Mesenchymal stem cell (in vitro differentiated cells and primary cell): ENCODE measurements at regions not wholly inside any gene's neighbourhood (a gene's known extent, or its start where the extent isn't known, plus 50 kb on each side); places are given as distances from the start of the nearest gene placed in this dataset.

Source experiments
- DNase-seq: peaks from one replicate; pipeline ENCODE4 v3.0.0-alpha.2; 2013
- H2AFZ ChIP-seq: one replicate; pipeline ENCODE4 v1.6.1; 2013; ENCODE audit warnings: low read depth, mild to moderate bottlenecking, control low read depth, inconsistent platforms, low read length, moderate library complexity
- H2AK5ac ChIP-seq: 2 replicates; pipeline ENCODE4 v1.6.1; 2013; ENCODE audit warnings: low read length, moderate library complexity, mild to moderate bottlenecking, inconsistent platforms; ENCODE audit not compliant: severe bottlenecking
- H2BK120ac ChIP-seq: one replicate; pipeline ENCODE4 v1.6.1; 2013; ENCODE audit warnings: low read depth, mild to moderate bottlenecking, inconsistent platforms, low read length, moderate library complexity
- H2BK12ac ChIP-seq, 2 experiments: one replicate each; pipeline ENCODE4 v1.6.1; 2013; ENCODE audit warnings: inconsistent platforms in 2 of 2, low read length in 2 of 2, mild to moderate bottlenecking in 2 of 2, moderate library complexity in 2 of 2, control low read depth in 1 of 2
- H2BK15ac ChIP-seq: one replicate; pipeline ENCODE4 v1.6.1; 2013; ENCODE audit warnings: mild to moderate bottlenecking, low read depth, inconsistent platforms; ENCODE audit not compliant: poor library complexity, severe bottlenecking
- H2BK5ac ChIP-seq: 2 replicates; pipeline ENCODE4 v1.6.1; 2013; ENCODE audit warnings: low read depth, mild to moderate bottlenecking, low read length, control low read depth, inconsistent platforms; ENCODE audit not compliant: poor library complexity, severe bottlenecking
- H3K14ac ChIP-seq, 2 experiments: one replicate each; pipeline ENCODE4 v1.6.1; 2013; ENCODE audit warnings: inconsistent platforms in 2 of 2, low read length in 2 of 2, control low read depth in 1 of 2, mild to moderate bottlenecking in 1 of 2, moderate library complexity in 1 of 2
- H3K18ac ChIP-seq, 2 experiments: one replicate each; pipeline ENCODE4 v1.6.1; 2013; ENCODE audit warnings: inconsistent platforms in 2 of 2, low read length in 2 of 2, control low read depth in 1 of 2, low read depth in 1 of 2, mild to moderate bottlenecking in 1 of 2
- H3K23ac ChIP-seq, 2 experiments: one replicate each; pipeline ENCODE4 v1.6.1; 2013; ENCODE audit warnings: inconsistent platforms in 2 of 2, low read length in 2 of 2, mild to moderate bottlenecking in 2 of 2, moderate library complexity in 2 of 2, control low read depth in 1 of 2
- H3K27ac ChIP-seq: 2 replicates; pipeline ENCODE4 v1.5.1; 2013; ENCODE audit warnings: mild to moderate bottlenecking, moderate library complexity, low read length, control low read depth, inconsistent platforms; ENCODE audit not compliant: poor library complexity, severe bottlenecking
- H3K27me3 ChIP-seq, 2 experiments: 2 replicates each; pipeline versions ENCODE4 v1.6.1 to v1.7.0; 2013; ENCODE audit warnings: low read length in 2 of 2, mild to moderate bottlenecking in 2 of 2, moderate library complexity in 2 of 2, control low read depth in 1 of 2, inconsistent platforms in 1 of 2; ENCODE audit not compliant: control insufficient read depth in 1 of 2, insufficient read depth in 1 of 2
- H3K36me3 ChIP-seq, 2 experiments: 2 replicates each; pipeline versions ENCODE4 v1.6.1 to v1.7.0; 2013; ENCODE audit warnings: low read length in 2 of 2, control low read depth in 1 of 2, inconsistent platforms in 1 of 2, low read depth in 1 of 2, mild to moderate bottlenecking in 1 of 2; ENCODE audit not compliant: insufficient read depth in 2 of 2, control insufficient read depth in 1 of 2
- H3K4ac ChIP-seq, 2 experiments: one replicate each; pipeline ENCODE4 v1.6.1; 2013; ENCODE audit warnings: inconsistent platforms in 2 of 2, low read length in 2 of 2, mild to moderate bottlenecking in 2 of 2, moderate library complexity in 2 of 2, control low read depth in 1 of 2, low read depth in 1 of 2
- H3K4me1 ChIP-seq: 2 replicates; pipeline ENCODE4 v1.6.1; 2013; ENCODE audit warnings: low read depth, low read length, control low read depth; ENCODE audit not compliant: control insufficient read depth, insufficient read depth
- H3K4me2 ChIP-seq: 2 replicates; pipeline ENCODE4 v1.6.1; 2013; ENCODE audit warnings: low read length, mild to moderate bottlenecking, inconsistent platforms; ENCODE audit not compliant: poor library complexity, severe bottlenecking
- H3K4me3 ChIP-seq, 2 experiments: 2 replicates each; pipeline versions ENCODE4 v1.5.1 to v1.7.0; 2013; ENCODE audit warnings: low read length in 2 of 2, mild to moderate bottlenecking in 2 of 2, control low read depth in 1 of 2, low read depth in 1 of 2; ENCODE audit not compliant: insufficient read depth in 1 of 2
- H3K79me1 ChIP-seq: replicated peaks from 2 replicates; pipeline ENCODE4 v1.6.1; 2013; ENCODE audit warnings: mild to moderate bottlenecking, control low read depth, low read length, inconsistent platforms; ENCODE audit not compliant: poor library complexity, severe bottlenecking
- H3K9ac ChIP-seq: 2 replicates; pipeline ENCODE4 v1.7.0; 2013; ENCODE audit warnings: mild to moderate bottlenecking, low read length, moderate library complexity
- H3K9me3 ChIP-seq: 2 replicates; pipeline ENCODE4 v1.7.0; 2013; ENCODE audit warnings: mild to moderate bottlenecking, low read length; ENCODE audit not compliant: control insufficient read depth
- H4K8ac ChIP-seq: one replicate; pipeline ENCODE4 v1.6.1; 2013; ENCODE audit warnings: inconsistent platforms, mild to moderate bottlenecking, low read length, moderate library complexity
- H4K91ac ChIP-seq: one replicate; pipeline ENCODE4 v1.6.1; 2013; ENCODE audit warnings: mild to moderate bottlenecking, low read length, inconsistent platforms
- WGBS: methylation state at CpG from one replicate; pipeline ENCODE4 v1.1.7; 2013; ENCODE audit warnings: mixed read lengths; 5-methylcytosine and 5-hydroxymethylcytosine counted together

GRCh38 chr17:5901731-5902130 is 168.4 kb upstream of the WSCD1 start:
- Histone ChIP-seq H2BK120ac (no peak overlapping the region), H2BK5ac (no peak overlapping the region), H3K23ac (no peak overlapping the region), H2BK12ac (no peak overlapping the region), H3K79me1 (no peaks in the 10 kb centered on the region), H2BK15ac (no peak overlapping the region), H3K14ac (no peak overlapping the region), H3K18ac (no peak overlapping the region), H3K9ac (no peak overlapping the region), H3K4me3 (no peak overlapping the region), H3K4ac (no peak overlapping the region), H4K91ac (no peak overlapping the region), H3K36me3 (no peaks in the 10 kb centered on the region), H3K9me3 (peaks cover 19% of the 10 kb centered on the region), H3K27me3 (peaks cover 0 to 4% of the 10 kb centered on the region in 2 experiments), H3K4me1 (peaks cover 3% of the 10 kb centered on the region), H3K27ac (no peak overlapping the region), H2AFZ (no peak overlapping the region), H2AK5ac (no peak overlapping the region), H4K8ac (no peak overlapping the region), H3K4me2 (no peak overlapping the region)
- whole genome bisulfite sequencing: 88% methylated on average over 6 of the region's 6 CpGs
- DNase-seq: no peak

DNA sequence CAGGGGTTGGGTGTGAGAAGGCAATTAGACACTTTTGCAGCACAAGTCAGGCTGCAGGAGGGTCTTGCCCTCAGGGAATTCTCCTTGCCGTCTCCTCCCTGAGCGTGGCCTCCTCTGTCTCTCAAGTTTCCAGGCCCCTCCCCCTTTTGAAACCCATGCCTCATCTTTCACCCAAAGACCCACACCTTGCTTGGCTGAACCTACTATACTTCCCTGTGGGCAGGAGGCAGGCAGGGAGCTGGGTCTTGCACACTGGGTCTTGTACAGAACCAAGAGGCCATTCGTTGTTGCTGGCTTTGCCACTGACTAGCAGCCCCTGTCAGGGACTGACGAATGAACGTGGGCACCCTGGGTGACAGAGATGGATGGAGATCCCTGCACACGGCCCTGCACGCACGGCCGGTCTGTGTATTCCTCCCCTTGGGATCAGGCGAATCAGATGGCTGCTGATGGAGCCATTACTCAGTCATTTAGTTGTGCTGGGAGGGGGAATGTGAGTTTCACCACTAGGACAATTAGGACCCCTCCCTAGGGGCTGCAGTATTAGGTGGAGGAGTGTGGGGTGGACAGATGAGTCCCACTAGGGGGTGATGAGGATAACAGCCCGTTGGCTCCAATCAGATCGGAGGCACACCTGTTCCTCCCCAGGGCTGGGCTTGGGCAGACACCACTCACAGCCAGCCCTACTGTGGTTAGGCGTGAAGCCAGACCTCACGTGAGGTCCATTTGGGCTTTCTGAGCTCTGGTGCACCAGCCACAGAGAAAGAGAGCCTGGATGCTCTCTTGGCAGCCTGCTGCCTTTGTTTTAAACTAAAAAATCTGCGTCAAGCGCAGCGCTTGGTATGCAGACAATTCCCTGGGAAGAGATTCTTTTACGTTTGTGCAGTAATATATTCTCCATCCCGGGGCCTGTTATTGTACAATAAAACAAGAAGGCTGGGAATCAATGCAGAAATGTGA is 167.7 kb upstream of the WSCD1 start:
- no peak overlapping the region for H3K9ac ChIP-seq
- peaks cover 19% of the 10 kb centered on the region for H3K9me3 ChIP-seq
- H2BK120ac ChIP-seq: no peak overlapping the region
- no peak overlapping the region for H3K14ac ChIP-seq
- no peak overlapping the region for H2BK15ac ChIP-seq
- no peak overlapping the region for H3K18ac ChIP-seq
- no peak overlapping the region for H3K4me3 ChIP-seq
- H3K79me1 ChIP-seq: no peaks in the 10 kb centered on the region
- 85% methylated on average over 19 of the region's 19 CpGs for WGBS
- H2AK5ac ChIP-seq: no peak overlapping the region
- no peaks in the 10 kb centered on the region for H3K36me3 ChIP-seq
- no peak overlapping the region for H3K4ac ChIP-seq
- no peak overlapping the region for H2AFZ ChIP-seq
- DNase-seq: no peak
- H2BK5ac ChIP-seq: no peak overlapping the region
- no peak overlapping the region for H4K8ac ChIP-seq
- H3K23ac ChIP-seq: no peak overlapping the region
- H3K27me3 ChIP-seq: peaks cover 0 to 4% of the 10 kb centered on the region in 2 experiments
- no peak overlapping the region for H2BK12ac ChIP-seq
- peaks cover 2% of the 10 kb centered on the region for H3K4me1 ChIP-seq
- no peak overlapping the region for H3K4me2 ChIP-seq
- H3K27ac ChIP-seq: no peak overlapping the region
- H4K91ac ChIP-seq: no peak overlapping the region

DNA sequence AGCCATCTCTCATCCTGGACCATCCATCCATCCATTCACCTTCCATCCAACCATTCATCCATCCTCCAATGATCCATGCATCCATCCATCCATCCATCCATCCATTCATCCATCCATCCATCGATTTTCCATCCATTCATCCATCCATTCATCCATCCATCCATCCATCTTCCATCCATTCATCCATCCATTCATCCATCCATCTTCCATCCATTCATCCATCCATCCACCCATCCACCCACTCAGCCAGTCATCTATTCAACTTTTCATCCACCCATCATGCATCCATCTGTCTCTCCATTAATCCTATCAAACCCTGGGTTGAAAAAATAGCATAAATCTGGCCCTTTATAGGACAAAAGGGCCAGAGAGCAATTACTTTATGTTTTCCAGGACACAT is 158.3 kb upstream of the WSCD1 start:
- peaks cover 14% of the 10 kb centered on the region for H3K9me3 ChIP-seq
- no peak for DNase-seq
- no peak overlapping the region for H4K8ac ChIP-seq
- H2BK15ac ChIP-seq: no peak overlapping the region
- no peak overlapping the region for H2BK12ac ChIP-seq
- no peaks in the 10 kb centered on the region for H3K79me1 ChIP-seq
- H2BK5ac ChIP-seq: no peak overlapping the region
- no peak overlapping the region for H3K4me3 ChIP-seq
- H3K14ac ChIP-seq: no peak overlapping the region
- WGBS: 16% methylated on average over 1 of the region's 1 CpG
- H3K4me2 ChIP-seq: no peak overlapping the region
- H2BK120ac ChIP-seq: no peak overlapping the region
- H3K23ac ChIP-seq: no peak overlapping the region
- H3K9ac ChIP-seq: no peak overlapping the region
- no peak overlapping the region for H2AFZ ChIP-seq
- H3K4me1 ChIP-seq: no peaks in the 10 kb centered on the region
- H3K27ac ChIP-seq: no peak overlapping the region
- H3K27me3 ChIP-seq: no peaks in the 10 kb centered on the region
- H4K91ac ChIP-seq: no peak overlapping the region
- no peak overlapping the region for H3K18ac ChIP-seq
- H3K4ac ChIP-seq: no peak overlapping the region
- H2AK5ac ChIP-seq: no peak overlapping the region
- no peaks in the 10 kb centered on the region for H3K36me3 ChIP-seq

- Histone ChIP-seq H3K23ac (no peak overlapping the region), H3K4me3 (no peak overlapping the region)
- 71% methylated on average over 7 of the region's 7 CpGs for WGBS
Observed at GRCh38 chr17:5913032-5913531, 157.1 kb upstream of the WSCD1 start.

More at GRCh38 chr17:5913032-5913531, 157.1 kb upstream of the WSCD1 start:
- H2BK120ac ChIP-seq: no peak overlapping the region
- no peak overlapping the region for H2BK15ac ChIP-seq
- H2BK5ac ChIP-seq: no peak overlapping the region
- no peaks in the 10 kb centered on the region for H3K79me1 ChIP-seq
- no peak overlapping the region for H2AFZ ChIP-seq
- H2BK12ac ChIP-seq: no peak overlapping the region
- no peak overlapping the region for H3K14ac ChIP-seq
- no peak overlapping the region for H3K4me2 ChIP-seq
- no peak overlapping the region for H4K91ac ChIP-seq
- no peak overlapping the region for H4K8ac ChIP-seq
- no peak overlapping the region for H2AK5ac ChIP-seq
- no peak overlapping the region for H3K9ac ChIP-seq
- peaks cover 0 to 4% of the 10 kb centered on the region in 2 experiments for H3K27me3 ChIP-seq
- no peak overlapping the region for H3K27ac ChIP-seq
- H3K36me3 ChIP-seq: no peaks in the 10 kb centered on the region
- H3K18ac ChIP-seq: no peak overlapping the region
- no peak overlapping the region for H3K4ac ChIP-seq
- DNase-seq: no peak
- no peaks in the 10 kb centered on the region for H3K4me1 ChIP-seq
- peaks cover 14% of the 10 kb centered on the region for H3K9me3 ChIP-seq
